ENCODE measurements at regions not wholly inside any gene's neighbourhood (a gene's known extent, or its start where the extent isn't known, plus 50 kb on each side); places are given as distances from the start of the nearest gene placed in this dataset.

DNA sequence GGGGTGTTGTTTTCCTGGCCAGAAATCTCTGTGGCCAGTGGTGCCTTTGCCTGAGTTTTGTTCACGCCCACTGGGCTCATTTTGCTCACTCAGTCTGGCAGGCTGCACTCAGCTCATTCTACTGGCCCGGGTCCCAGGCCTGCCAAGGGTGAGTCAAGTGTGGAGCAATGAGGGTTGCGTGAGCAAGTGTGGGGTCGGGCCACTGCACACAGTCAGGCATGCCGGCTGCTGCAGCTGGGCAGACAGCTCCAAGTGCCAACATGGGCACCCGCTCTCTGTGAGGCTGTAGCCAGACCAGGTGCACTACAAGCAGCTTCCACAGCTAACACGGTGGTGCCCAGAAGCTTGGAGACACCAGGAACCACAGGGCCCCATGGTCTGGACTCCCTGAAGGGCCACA is 801.1 kb upstream of the RAB6C start:
- TF ChIP-seq, protein P1, sequence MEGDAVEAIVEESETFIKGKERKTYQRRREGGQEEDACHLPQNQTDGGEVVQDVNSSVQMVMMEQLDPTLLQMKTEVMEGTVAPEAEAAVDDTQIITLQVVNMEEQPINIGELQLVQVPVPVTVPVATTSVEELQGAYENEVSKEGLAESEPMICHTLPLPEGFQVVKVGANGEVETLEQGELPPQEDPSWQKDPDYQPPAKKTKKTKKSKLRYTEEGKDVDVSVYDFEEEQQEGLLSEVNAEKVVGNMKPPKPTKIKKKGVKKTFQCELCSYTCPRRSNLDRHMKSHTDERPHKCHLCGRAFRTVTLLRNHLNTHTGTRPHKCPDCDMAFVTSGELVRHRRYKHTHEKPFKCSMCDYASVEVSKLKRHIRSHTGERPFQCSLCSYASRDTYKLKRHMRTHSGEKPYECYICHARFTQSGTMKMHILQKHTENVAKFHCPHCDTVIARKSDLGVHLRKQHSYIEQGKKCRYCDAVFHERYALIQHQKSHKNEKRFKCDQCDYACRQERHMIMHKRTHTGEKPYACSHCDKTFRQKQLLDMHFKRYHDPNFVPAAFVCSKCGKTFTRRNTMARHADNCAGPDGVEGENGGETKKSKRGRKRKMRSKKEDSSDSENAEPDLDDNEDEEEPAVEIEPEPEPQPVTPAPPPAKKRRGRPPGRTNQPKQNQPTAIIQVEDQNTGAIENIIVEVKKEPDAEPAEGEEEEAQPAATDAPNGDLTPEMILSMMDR (optimal IDR thresholded peaks at IDR 0.05 in 1 of 3, IDR thresholded peaks at IDR 0.05 in 1 of 3, conservative IDR thresholded peaks at IDR 0.05 in 1 of 3; ENCODE audit: extremely low read depth in 1 of 3, insufficient read depth in 2 of 3, low read length in 3 of 3) = no peak
- no peak for TF ChIP-seq EZH2 (IDR thresholded peaks at IDR 0.05; ENCODE audit: low read length)
